ENCODE measurements at regions not wholly inside any gene's neighbourhood (a gene's known extent, or its start where the extent isn't known, plus 50 kb on each side); places are given as distances from the start of the nearest gene placed in this dataset.

- POLR2A ChIA-PET = no interaction called here
These were observed 374.9 kb upstream of the RAB6C start for GRCh38 chr2:129604560-129604959.

DNA sequence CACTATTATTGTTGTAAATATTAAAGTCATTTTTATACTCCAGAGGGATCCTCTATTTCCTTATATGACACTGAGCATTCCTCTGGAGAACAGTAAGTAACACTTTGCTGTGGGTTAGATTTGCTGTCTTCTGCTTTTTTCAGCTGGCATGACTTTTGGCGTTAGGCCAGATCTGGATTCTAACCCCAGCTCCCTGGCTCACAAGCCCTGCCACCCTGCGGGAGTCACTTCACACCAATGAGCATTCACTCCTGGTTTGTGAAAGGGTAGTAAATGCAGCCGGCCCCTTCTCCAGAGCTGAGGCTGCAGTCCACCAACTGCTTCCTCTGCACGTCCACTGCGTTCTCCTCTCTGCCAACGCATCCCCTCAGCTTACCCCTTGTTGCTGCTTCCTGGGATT, 373.8 kb upstream of the RAB6C start:
- Histone ChIP-seq H3K4me2 (ENCODE audit: insufficient read depth, low read length) (no peak overlapping the region), H2AFZ (ENCODE audit: low read depth, low read length) (no peak overlapping the region), H3K27ac (ENCODE audit: insufficient read depth, low read depth, low read length) (no peak overlapping the region), H3K36me3 (ENCODE audit: control insufficient read depth in 2 of 2, extremely low read depth in 1 of 2, insufficient read depth in 2 of 2, low read length in 2 of 2) (no peaks in the 10 kb centered on the region), H3K4me3 (replicated peaks in 1 of 3; ENCODE audit: insufficient read depth in 1 of 3, low read depth in 1 of 3, low read length in 3 of 3) (no peak overlapping the region), H3K79me2 (ENCODE audit: control insufficient read depth, insufficient read depth, low read length) (no peaks in the 10 kb centered on the region), H3K9me3 (replicated peaks; ENCODE audit: control insufficient read depth, insufficient read depth, low read length) (no peaks in the 10 kb centered on the region), H3K27me3 (ENCODE audit: control insufficient read depth in 2 of 2, insufficient read depth in 2 of 2, low read length in 2 of 2) (no peaks in the 10 kb centered on the region), H4K20me1 (replicated peaks; ENCODE audit: control insufficient read depth, extremely low read depth, insufficient read depth, low read length) (no peaks in the 10 kb centered on the region), H3K4me1 (ENCODE audit: control insufficient read depth, extremely low read depth, insufficient read depth, low read length) (no peaks in the 10 kb centered on the region), H3K9ac (replicated peaks; ENCODE audit: extremely low read depth, insufficient read depth, low read length) (no peak overlapping the region), H3K9me1 (replicated peaks; ENCODE audit: control insufficient read depth, extremely low read depth, insufficient read depth, low read length) (no peaks in the 10 kb centered on the region)
- TF ChIP-seq FOS (IDR thresholded peaks at IDR 0.05; ENCODE audit: borderline replicate concordance, insufficient read depth, low read length) = no peak
- TF ChIP-seq JUN (IDR thresholded peaks at IDR 0.05; ENCODE audit: borderline replicate concordance, insufficient read depth, insufficient read length, low read depth) = no peak
- no peak for TF ChIP-seq POLR2A (IDR thresholded peaks at IDR 0.05; ENCODE audit: low read depth, low read length)
- TF ChIP-seq POLR2AphosphoS5 (IDR thresholded peaks at IDR 0.05; ENCODE audit: insufficient read depth, low read depth, low read length) = no peak
- TF ChIP-seq, protein P1, sequence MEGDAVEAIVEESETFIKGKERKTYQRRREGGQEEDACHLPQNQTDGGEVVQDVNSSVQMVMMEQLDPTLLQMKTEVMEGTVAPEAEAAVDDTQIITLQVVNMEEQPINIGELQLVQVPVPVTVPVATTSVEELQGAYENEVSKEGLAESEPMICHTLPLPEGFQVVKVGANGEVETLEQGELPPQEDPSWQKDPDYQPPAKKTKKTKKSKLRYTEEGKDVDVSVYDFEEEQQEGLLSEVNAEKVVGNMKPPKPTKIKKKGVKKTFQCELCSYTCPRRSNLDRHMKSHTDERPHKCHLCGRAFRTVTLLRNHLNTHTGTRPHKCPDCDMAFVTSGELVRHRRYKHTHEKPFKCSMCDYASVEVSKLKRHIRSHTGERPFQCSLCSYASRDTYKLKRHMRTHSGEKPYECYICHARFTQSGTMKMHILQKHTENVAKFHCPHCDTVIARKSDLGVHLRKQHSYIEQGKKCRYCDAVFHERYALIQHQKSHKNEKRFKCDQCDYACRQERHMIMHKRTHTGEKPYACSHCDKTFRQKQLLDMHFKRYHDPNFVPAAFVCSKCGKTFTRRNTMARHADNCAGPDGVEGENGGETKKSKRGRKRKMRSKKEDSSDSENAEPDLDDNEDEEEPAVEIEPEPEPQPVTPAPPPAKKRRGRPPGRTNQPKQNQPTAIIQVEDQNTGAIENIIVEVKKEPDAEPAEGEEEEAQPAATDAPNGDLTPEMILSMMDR (IDR thresholded peaks at IDR 0.05; ENCODE audit: extremely low read depth in 1 of 2, insufficient read depth in 1 of 2, low read depth in 1 of 2, low read length in 2 of 2) = no peak
- TF ChIP-seq, protein P2, sequence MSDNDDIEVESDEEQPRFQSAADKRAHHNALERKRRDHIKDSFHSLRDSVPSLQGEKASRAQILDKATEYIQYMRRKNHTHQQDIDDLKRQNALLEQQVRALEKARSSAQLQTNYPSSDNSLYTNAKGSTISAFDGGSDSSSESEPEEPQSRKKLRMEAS (IDR thresholded peaks at IDR 0.05; ENCODE audit: insufficient read depth, insufficient read length) = no peak
- no peak for TF ChIP-seq EZH2 (IDR thresholded peaks at IDR 0.05; ENCODE audit: borderline replicate concordance, low read depth, low read length, severe bottlenecking)
- TF ChIP-seq GATA2 (IDR thresholded peaks at IDR 0.05; ENCODE audit: insufficient read depth, insufficient read length, low read depth, low read length) = no peak
- no peak for TF ChIP-seq MYC (IDR thresholded peaks at IDR 0.05; ENCODE audit: low read depth, low read length)
- POLR2A ChIA-PET = no interaction called here
- no peak for FAIRE-seq
- no peak for DNase-seq (ENCODE audit: low read depth, low spot score)
- no TSS peak for BruUV-seq (replicated peaks)
- CTCF ChIA-PET = no interaction called here
- intact Hi-C loops (cut with micrococcal nuclease) (no loop called here), dilution Hi-C loops (cut with MboI; ENCODE audit: extremely low pct_ligation_motif_present, low sequenced_read_pairs) (no loop called here)

More at GRCh38 chr2:129604560-129604959, 374.9 kb upstream of the RAB6C start:
- TF ChIP-seq POLR2A (IDR thresholded peaks at IDR 0.05; ENCODE audit: low read depth, low read length) = no peak
- TF ChIP-seq POLR2AphosphoS5 (IDR thresholded peaks at IDR 0.05; ENCODE audit: insufficient read depth, low read depth, low read length) = no peak
- TF ChIP-seq, protein P1 (IDR thresholded peaks at IDR 0.05; ENCODE audit: extremely low read depth in 1 of 2, insufficient read depth in 1 of 2, low read depth in 1 of 2, low read length in 2 of 2) = no peak
- TF ChIP-seq JUN (IDR thresholded peaks at IDR 0.05; ENCODE audit: borderline replicate concordance, insufficient read depth, insufficient read length, low read depth) = no peak
- TF ChIP-seq GATA2 (IDR thresholded peaks at IDR 0.05; ENCODE audit: insufficient read depth, insufficient read length, low read depth, low read length) = no peak
- dilution Hi-C loops (cut with MboI; ENCODE audit: extremely low pct_ligation_motif_present, low sequenced_read_pairs) = no loop called here
- Histone ChIP-seq H3K4me3 (replicated peaks in 1 of 3; ENCODE audit: insufficient read depth in 1 of 3, low read depth in 1 of 3, low read length in 3 of 3) (no peak overlapping the region), H3K9me1 (replicated peaks; ENCODE audit: control insufficient read depth, extremely low read depth, insufficient read depth, low read length) (no peaks in the 10 kb centered on the region), H3K4me2 (ENCODE audit: insufficient read depth, low read length) (no peak overlapping the region), H4K20me1 (replicated peaks; ENCODE audit: control insufficient read depth, extremely low read depth, insufficient read depth, low read length) (no peaks in the 10 kb centered on the region), H3K4me1 (ENCODE audit: control insufficient read depth, extremely low read depth, insufficient read depth, low read length) (no peaks in the 10 kb centered on the region), H3K36me3 (ENCODE audit: control insufficient read depth in 2 of 2, extremely low read depth in 1 of 2, insufficient read depth in 2 of 2, low read length in 2 of 2) (no peaks in the 10 kb centered on the region), H3K79me2 (ENCODE audit: control insufficient read depth, insufficient read depth, low read length) (no peaks in the 10 kb centered on the region), H2AFZ (ENCODE audit: low read depth, low read length) (no peak overlapping the region), H3K27ac (ENCODE audit: insufficient read depth, low read depth, low read length) (no peak overlapping the region), H3K9me3 (replicated peaks; ENCODE audit: control insufficient read depth, insufficient read depth, low read length) (no peaks in the 10 kb centered on the region), H3K27me3 (ENCODE audit: control insufficient read depth in 2 of 2, insufficient read depth in 2 of 2, low read length in 2 of 2) (no peaks in the 10 kb centered on the region), H3K9ac (replicated peaks; ENCODE audit: extremely low read depth, insufficient read depth, low read length) (no peak overlapping the region)
- CTCF ChIA-PET = no interaction called here
- BruUV-seq (replicated peaks) = no TSS peak
- no peak for DNase-seq (ENCODE audit: low read depth, low spot score)
- FAIRE-seq = no peak
- intact Hi-C loops (cut with micrococcal nuclease) = no loop called here
